Gastrocnemius medialis (tissue), 4 donors: ENCODE measurements at regions not wholly inside any gene's neighbourhood (a gene's known extent, or its start where the extent isn't known, plus 50 kb on each side); places are given as distances from the start of the nearest gene placed in this dataset.

Experiments used
- POLR2A ChIP-seq, 2 donors: fragments of 450-650 bp; IDR thresholded peaks; one replicate each; pipeline ENCODE4 v1.6.1; 2017; ENCODE audit warnings: antibody characterized with exemption in 2 of 2, mild to moderate bottlenecking in 2 of 2, moderate library complexity in 2 of 2
- TF ChIP-seq, protein P1 (sequence below), 5 experiments: fragments of 450-650 bp in 3 of 5; fragments of 200-600 bp in 2 of 5; sonication (generic) in 2 of 5; IDR thresholded peaks in 4 of 5; conservative IDR thresholded peaks in 1 of 5; 1 replicate in 4 of 5; 2 replicates in 1 of 5; pipeline ENCODE4 v1.5.1; 2016 to 2019; ENCODE audit warnings: antibody characterized with exemption in 5 of 5, mild to moderate bottlenecking in 3 of 5, moderate library complexity in 3 of 5

DNA sequence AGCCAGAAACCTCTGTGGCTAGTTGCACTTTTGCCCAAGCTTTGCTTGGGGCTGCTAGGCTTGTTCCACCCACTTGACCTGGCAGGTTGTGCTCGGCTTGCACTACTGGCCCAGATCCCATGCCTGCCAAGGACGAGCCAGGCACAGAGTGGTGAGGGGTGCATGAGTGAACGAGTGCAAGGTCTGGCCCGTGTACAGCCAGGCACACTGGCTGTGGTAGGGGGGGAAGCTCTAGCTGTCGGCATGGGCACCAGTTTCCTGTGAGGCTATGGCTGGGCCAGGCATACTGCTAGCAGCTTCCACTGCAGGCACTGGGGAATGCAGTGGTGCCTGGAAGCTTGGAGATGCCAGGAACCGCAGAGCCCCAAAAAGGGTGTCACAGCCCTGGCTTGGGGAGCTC lies 210.4 kb downstream of the AKAIN1 start:
- TF ChIP-seq, protein P1, sequence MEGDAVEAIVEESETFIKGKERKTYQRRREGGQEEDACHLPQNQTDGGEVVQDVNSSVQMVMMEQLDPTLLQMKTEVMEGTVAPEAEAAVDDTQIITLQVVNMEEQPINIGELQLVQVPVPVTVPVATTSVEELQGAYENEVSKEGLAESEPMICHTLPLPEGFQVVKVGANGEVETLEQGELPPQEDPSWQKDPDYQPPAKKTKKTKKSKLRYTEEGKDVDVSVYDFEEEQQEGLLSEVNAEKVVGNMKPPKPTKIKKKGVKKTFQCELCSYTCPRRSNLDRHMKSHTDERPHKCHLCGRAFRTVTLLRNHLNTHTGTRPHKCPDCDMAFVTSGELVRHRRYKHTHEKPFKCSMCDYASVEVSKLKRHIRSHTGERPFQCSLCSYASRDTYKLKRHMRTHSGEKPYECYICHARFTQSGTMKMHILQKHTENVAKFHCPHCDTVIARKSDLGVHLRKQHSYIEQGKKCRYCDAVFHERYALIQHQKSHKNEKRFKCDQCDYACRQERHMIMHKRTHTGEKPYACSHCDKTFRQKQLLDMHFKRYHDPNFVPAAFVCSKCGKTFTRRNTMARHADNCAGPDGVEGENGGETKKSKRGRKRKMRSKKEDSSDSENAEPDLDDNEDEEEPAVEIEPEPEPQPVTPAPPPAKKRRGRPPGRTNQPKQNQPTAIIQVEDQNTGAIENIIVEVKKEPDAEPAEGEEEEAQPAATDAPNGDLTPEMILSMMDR (IDR thresholded peaks at IDR 0.05 in 4 of 5, conservative IDR thresholded peaks at IDR 0.05 in 1 of 5), result no peak
- TF ChIP-seq POLR2A (IDR thresholded peaks at IDR 0.05), result no peak
